T-helper 17 cell (primary cell): ENCODE measurements at regions not wholly inside any gene's neighbourhood (a gene's known extent, or its start where the extent isn't known, plus 50 kb on each side); places are given as distances from the start of the nearest gene placed in this dataset.
"Not testable (repeated sequence)": the region's sequence is repeated elsewhere in the genome, so short reads cannot be mapped to it uniquely, and the experiment has no call there.

Source experiments
- ATAC-seq: fragments of 150-1000 bp; cut with Tn5 transposase; 2 replicates; pipeline ENCODE4 v1.10.0; 2021; ENCODE audit warnings: mild to moderate bottlenecking, moderate library complexity
- DNase-seq, 3 donors: peaks; one replicate each; pipeline versions ENCODE4 v3.0.0 to v3.0.0-alpha.2; 2020 to 2021
- H3K9me3 ChIP-seq: one replicate; pipeline ENCODE4 v1.7.0; 2013; ENCODE audit warnings: low read length, mild to moderate bottlenecking; ENCODE audit not compliant: control insufficient read depth, poor library complexity, severe bottlenecking
- H3K27ac Mint-ChIP-seq: one replicate; pipeline ENCODE4 v1.8.0; 2022; ENCODE audit warnings: mild to moderate bottlenecking, moderate library complexity, mixed read lengths
- H3K27me3 Mint-ChIP-seq: one replicate; pipeline ENCODE4 v1.8.0; 2022; ENCODE audit warnings: mixed read lengths
- H3K36me3 Mint-ChIP-seq: one replicate; pipeline ENCODE4 v1.8.0; 2022; ENCODE audit warnings: low read depth, mixed read lengths
- H3K4me1 Mint-ChIP-seq: one replicate; pipeline ENCODE4 v1.8.0; 2022; ENCODE audit warnings: mild to moderate bottlenecking, mixed read lengths
- H3K4me3 Mint-ChIP-seq: one replicate; pipeline ENCODE4 v1.8.0; 2022; ENCODE audit warnings: mild to moderate bottlenecking, moderate library complexity, mixed read lengths

DNA sequence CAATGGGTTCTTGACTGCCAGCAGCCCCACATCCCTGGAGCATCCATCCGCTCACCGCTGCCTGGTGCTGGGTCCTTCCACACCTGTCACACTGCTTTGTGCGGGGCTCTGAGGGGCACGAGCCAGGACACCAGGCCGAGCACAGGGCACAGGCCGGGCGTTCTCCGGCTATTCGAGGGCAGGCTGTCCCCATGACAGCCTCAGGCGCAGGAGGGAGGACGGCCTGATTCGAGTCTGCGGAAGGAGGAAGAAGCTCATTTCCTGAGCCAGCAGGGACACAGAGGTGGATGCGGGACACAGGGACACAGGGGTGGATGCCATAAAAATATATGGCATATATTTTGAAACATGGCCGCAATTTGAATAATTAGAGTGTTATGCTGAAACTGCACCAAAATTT lies 76.9 kb upstream of the ZNG1F start:
- not testable (repeated sequence) for H3K27ac Mint-ChIP-seq, H3K4me1 Mint-ChIP-seq, H3K9me3 ChIP-seq, DNase-seq, H3K36me3 Mint-ChIP-seq, H3K27me3 Mint-ChIP-seq, H3K4me3 Mint-ChIP-seq, ATAC-seq

DNA sequence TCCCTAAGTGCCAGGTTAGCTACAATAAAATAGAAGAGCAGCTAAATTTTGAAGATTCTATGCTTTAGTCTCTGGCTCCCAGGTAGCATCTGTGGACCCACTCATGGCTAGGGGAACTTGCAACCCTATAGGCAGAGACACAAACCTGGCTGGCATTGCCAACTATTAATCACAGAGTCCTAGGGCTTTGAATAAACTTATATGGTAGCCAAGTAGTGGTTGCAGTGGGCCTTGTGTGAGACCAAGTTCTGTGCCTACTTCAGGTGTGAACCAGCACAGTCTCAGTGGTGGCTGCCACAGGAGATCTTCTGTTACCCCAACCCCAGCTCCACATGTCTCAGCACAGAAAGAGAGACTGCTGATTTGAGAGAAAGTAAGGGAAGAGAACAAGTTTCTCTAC lies 62.9 kb upstream of the ZNG1F start:
- H3K27ac Mint-ChIP-seq, H3K4me1 Mint-ChIP-seq, H3K36me3 Mint-ChIP-seq, ATAC-seq, H3K4me3 Mint-ChIP-seq, H3K9me3 ChIP-seq, DNase-seq, H3K27me3 Mint-ChIP-seq: not testable (repeated sequence)

DNA sequence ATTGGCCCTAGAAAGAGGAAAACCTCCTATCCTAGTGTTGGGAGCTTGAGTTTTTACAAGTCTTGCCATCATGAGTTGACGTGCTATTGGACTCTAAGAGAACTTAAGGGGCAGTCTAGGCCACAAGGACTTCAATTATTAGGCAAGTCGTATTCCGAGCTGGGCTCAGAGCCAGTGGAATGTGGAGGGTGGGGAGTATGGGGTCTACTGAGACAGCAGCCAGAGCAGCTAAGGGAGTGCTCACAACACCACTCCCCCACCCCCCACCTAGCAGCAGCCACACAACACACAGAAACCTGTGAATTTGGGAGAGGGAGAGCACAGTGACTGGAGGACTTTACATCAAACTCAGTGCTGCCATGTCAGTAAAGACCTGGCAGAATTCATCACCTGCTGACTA lies 62.0 kb upstream of the ZNG1F start:
- not testable (repeated sequence) for H3K9me3 ChIP-seq, H3K4me3 Mint-ChIP-seq, H3K36me3 Mint-ChIP-seq, H3K27me3 Mint-ChIP-seq, H3K4me1 Mint-ChIP-seq, H3K27ac Mint-ChIP-seq, DNase-seq, ATAC-seq

DNA sequence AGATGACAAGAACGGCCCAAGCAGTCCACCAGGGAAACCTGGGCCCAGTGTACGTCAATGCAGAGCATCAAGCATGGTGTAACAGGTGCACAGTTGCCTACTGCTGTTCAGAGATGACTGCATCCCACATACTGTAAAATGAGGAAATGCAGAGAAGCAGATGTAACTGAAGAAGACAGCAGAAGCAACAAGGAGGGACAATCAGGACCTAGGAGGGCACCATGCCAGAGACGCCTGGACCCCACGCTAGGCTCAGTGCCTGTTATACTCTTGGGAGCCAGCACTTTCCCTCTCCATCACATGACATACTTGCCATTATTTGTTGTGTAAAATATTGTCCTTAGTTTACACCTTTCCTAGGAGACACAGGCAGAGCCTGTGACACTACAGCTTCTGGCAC lies 57.6 kb upstream of the ZNG1F start:
- not testable (repeated sequence) for H3K4me3 Mint-ChIP-seq, H3K27ac Mint-ChIP-seq, ATAC-seq, H3K36me3 Mint-ChIP-seq, H3K9me3 ChIP-seq, H3K27me3 Mint-ChIP-seq, DNase-seq, H3K4me1 Mint-ChIP-seq
